CD14-positive monocyte (primary cell): ENCODE measurements at regions not wholly inside any gene's neighbourhood (a gene's known extent, or its start where the extent isn't known, plus 50 kb on each side); places are given as distances from the start of the nearest gene placed in this dataset.

Source experiments
- DNase-seq, 3 donors: peaks; one replicate each; pipeline ENCODE4 v3.0.0-alpha.2; 2011 to 2022
- H2AFZ ChIP-seq: 2 replicates; pipeline ENCODE4 v1.6.0; 2012; ENCODE audit warnings: mild to moderate bottlenecking, low read depth, low read length, inconsistent platforms; ENCODE audit not compliant: insufficient read depth, poor library complexity, severe bottlenecking
- H3K27ac ChIP-seq, 2 donors: 1 replicate in 1 of 2; 2 replicates in 1 of 2; pipeline ENCODE4 v1.5.1; 2012 to 2013; ENCODE audit warnings: low read length in 2 of 2, control low read depth in 1 of 2, inconsistent platforms in 1 of 2, low read depth in 1 of 2, mild to moderate bottlenecking in 1 of 2
- H3K27me3 ChIP-seq, 2 donors: one replicate each; pipeline versions ENCODE4 v1.6.0 to v1.6.1; 2011 to 2013; ENCODE audit warnings: low read length in 2 of 2; ENCODE audit not compliant: control insufficient read depth in 2 of 2, insufficient read depth in 2 of 2
- H3K36me3 ChIP-seq, 2 donors: replicated peaks in 1 of 2; 1 replicate in 1 of 2; 2 replicates in 1 of 2; pipeline versions ENCODE4 v1.5.1 to v1.6.1; 2012 to 2013; ENCODE audit warnings: low read length in 2 of 2, control low read depth in 1 of 2, inconsistent platforms in 1 of 2, mild to moderate bottlenecking in 1 of 2; ENCODE audit not compliant: insufficient read depth in 2 of 2, control insufficient read depth in 1 of 2
- H3K4me1 ChIP-seq, 2 donors: 1 replicate in 1 of 2; 2 replicates in 1 of 2; pipeline versions ENCODE4 v1.5.1 to v1.6.1; 2012 to 2013; ENCODE audit warnings: low read length in 2 of 2, control low read depth in 1 of 2, inconsistent platforms in 1 of 2, mild to moderate bottlenecking in 1 of 2, moderate library complexity in 1 of 2; ENCODE audit not compliant: insufficient read depth in 2 of 2, control insufficient read depth in 1 of 2
- H3K4me2 ChIP-seq: replicated peaks from 2 replicates; pipeline ENCODE3; 2012; ENCODE audit warnings: low read length, moderate library complexity, mild to moderate bottlenecking; ENCODE audit not compliant: poor library complexity, severe bottlenecking; ENCODE audit errors: extremely low read depth
- H3K4me3 ChIP-seq, 3 experiments: fragments of 200-600 bp in 1 of 3; sonication (generic) in 1 of 3; replicated peaks in 1 of 3; 1 replicate in 2 of 3; 2 replicates in 1 of 3; pipeline ENCODE4 v1.5.1; 2011 to 2013; ENCODE audit warnings: low read length in 3 of 3, mild to moderate bottlenecking in 3 of 3, control low read depth in 2 of 3, low read depth in 2 of 3, inconsistent platforms in 1 of 3, moderate library complexity in 1 of 3
- H3K79me2 ChIP-seq: 2 replicates; pipeline ENCODE4 v1.6.0; 2012; ENCODE audit warnings: mild to moderate bottlenecking, control low read depth, inconsistent platforms, low read length, moderate library complexity; ENCODE audit not compliant: insufficient read depth
- H3K9ac ChIP-seq: 2 replicates; pipeline ENCODE4 v1.6.0; 2017; ENCODE audit warnings: low read length, mild to moderate bottlenecking; ENCODE audit not compliant: insufficient read depth, poor library complexity, severe bottlenecking
- H3K9me3 ChIP-seq, 2 donors: replicated peaks in 1 of 2; 1 replicate in 1 of 2; 2 replicates in 1 of 2; pipeline versions ENCODE4 v1.5.1 to v1.6.1; 2012 to 2013; ENCODE audit warnings: low read length in 2 of 2, control low read depth in 1 of 2; ENCODE audit not compliant: control insufficient read depth in 1 of 2, insufficient read depth in 1 of 2
- H4K20me1 ChIP-seq: 2 replicates; pipeline ENCODE4 v1.6.0; 2012; ENCODE audit warnings: mild to moderate bottlenecking, low read length, control low read depth, moderate library complexity; ENCODE audit not compliant: insufficient read depth
- H3K27ac Mint-ChIP-seq, 7 donors: one replicate each; pipeline ENCODE4 v1.8.0; 2020; ENCODE audit warnings: mild to moderate bottlenecking in 7 of 7, mixed read lengths in 7 of 7, moderate library complexity in 6 of 7, inconsistent platforms in 2 of 7
- H3K27me3 Mint-ChIP-seq, 3 donors: one replicate each; pipeline ENCODE4 v1.8.0; 2021 to 2022; ENCODE audit warnings: low read depth in 3 of 3, mild to moderate bottlenecking in 3 of 3, mixed read lengths in 3 of 3, moderate library complexity in 3 of 3, inconsistent platforms in 1 of 3
- H3K36me3 Mint-ChIP-seq, 2 donors: one replicate each; pipeline ENCODE4 v1.8.0; 2020; ENCODE audit warnings: mixed read lengths in 2 of 2, inconsistent platforms in 1 of 2, mild to moderate bottlenecking in 1 of 2
- H3K4me1 Mint-ChIP-seq: one replicate; pipeline ENCODE4 v1.8.0; 2020; ENCODE audit warnings: mild to moderate bottlenecking, mixed read lengths
- H3K4me3 Mint-ChIP-seq, 2 donors: one replicate each; pipeline ENCODE4 v1.8.0; 2020; ENCODE audit warnings: mild to moderate bottlenecking in 2 of 2, mixed read lengths in 2 of 2, moderate library complexity in 1 of 2
- H3K9me3 Mint-ChIP-seq, 7 donors: one replicate each; pipeline ENCODE4 v1.8.0; 2020 to 2022; ENCODE audit warnings: mixed read lengths in 7 of 7, mild to moderate bottlenecking in 6 of 7, moderate library complexity in 6 of 7, inconsistent platforms in 2 of 7
- CTCF ChIP-seq: fragments of 200-600 bp; IDR thresholded peaks from one replicate; pipeline ENCODE4 v1.8.0; 2022; ENCODE audit warnings: antibody characterized with exemption, mild to moderate bottlenecking
- WGBS: methylation state at CpG from one replicate; pipeline ENCODE4 v1.1.5; 2013; ENCODE audit warnings: missing lambda C conversion rate; ENCODE audit not compliant: insufficient coverage; 5-methylcytosine and 5-hydroxymethylcytosine counted together
- intact Hi-C, 2 donors: fragments of 100-400 bp; cut with micrococcal nuclease; formaldehyde crosslinking; loops; one replicate each; pipeline versions ENCODE4 v1.15.0 to v1.15.1; 2023

GRCh38 chrX:39586359-39586758 is 511.4 kb downstream of the BCOR start:
- no peak for DNase-seq
- H2AFZ ChIP-seq = no peak overlapping the region
- no peaks in the 10 kb centered on the region for H3K9me3 ChIP-seq
- H4K20me1 ChIP-seq = no peaks in the 10 kb centered on the region
- intact Hi-C loops = no loop called here
- H3K4me1 ChIP-seq = no peaks in the 10 kb centered on the region
- H3K4me3 ChIP-seq = no peak overlapping the region
- Mint-ChIP-seq H3K4me1 (no peaks in the 10 kb centered on the region), H3K4me3 (no peak overlapping the region), H3K36me3 (no peaks in the 10 kb centered on the region), H3K9me3 (peaks cover 0 to 5% (median 0%) of the 10 kb centered on the region in 7 donors), H3K27ac (no peak overlapping the region), H3K27me3 (peaks cover 0 to 11% (median 4%) of the 10 kb centered on the region in 3 donors)
- TF ChIP-seq CTCF = no peak
- no peak overlapping the region for H3K9ac ChIP-seq
- H3K4me2 ChIP-seq = no peak overlapping the region
- WGBS = 67% methylated on average over 1 of the region's 4 CpGs
- H3K36me3 ChIP-seq = no peaks in the 10 kb centered on the region
- no peaks in the 10 kb centered on the region for H3K79me2 ChIP-seq
- H3K27me3 ChIP-seq = no peaks in the 10 kb centered on the region
- no peak overlapping the region for H3K27ac ChIP-seq

- no peak overlapping the region for H3K27ac ChIP-seq
- no peaks in the 10 kb centered on the region for H4K20me1 ChIP-seq
- TF ChIP-seq CTCF = no peak
- H3K9me3 Mint-ChIP-seq = peaks cover 0 to 3% (median 0%) of the 10 kb centered on the region in 7 donors
- intact Hi-C loops = no loop called here
- no peaks in the 10 kb centered on the region for H3K4me1 ChIP-seq
- H3K4me1 Mint-ChIP-seq = no peaks in the 10 kb centered on the region
- H3K27me3 ChIP-seq = no peaks in the 10 kb centered on the region
- no peak overlapping the region for H3K4me3 ChIP-seq
- no peak for DNase-seq
- WGBS = no CpG with 5 or more reads among the region's 3 CpGs
- H3K79me2 ChIP-seq = no peaks in the 10 kb centered on the region
- H3K27me3 Mint-ChIP-seq = peaks cover 0 to 11% (median 0%) of the 10 kb centered on the region in 3 donors
- H3K36me3 Mint-ChIP-seq = no peaks in the 10 kb centered on the region
- no peak overlapping the region for H2AFZ ChIP-seq
- no peak overlapping the region for H3K4me2 ChIP-seq
- no peak overlapping the region for H3K27ac Mint-ChIP-seq
- H3K36me3 ChIP-seq = no peaks in the 10 kb centered on the region
- H3K4me3 Mint-ChIP-seq = no peak overlapping the region
- no peak overlapping the region for H3K9ac ChIP-seq
- H3K9me3 ChIP-seq = no peaks in the 10 kb centered on the region
Measured at GRCh38 chrX:39591099-39591498, 506.7 kb downstream of the BCOR start.
